ENCODE measurements at regions not wholly inside any gene's neighbourhood (a gene's known extent, or its start where the extent isn't known, plus 50 kb on each side); places are given as distances from the start of the nearest gene placed in this dataset.

DNA sequence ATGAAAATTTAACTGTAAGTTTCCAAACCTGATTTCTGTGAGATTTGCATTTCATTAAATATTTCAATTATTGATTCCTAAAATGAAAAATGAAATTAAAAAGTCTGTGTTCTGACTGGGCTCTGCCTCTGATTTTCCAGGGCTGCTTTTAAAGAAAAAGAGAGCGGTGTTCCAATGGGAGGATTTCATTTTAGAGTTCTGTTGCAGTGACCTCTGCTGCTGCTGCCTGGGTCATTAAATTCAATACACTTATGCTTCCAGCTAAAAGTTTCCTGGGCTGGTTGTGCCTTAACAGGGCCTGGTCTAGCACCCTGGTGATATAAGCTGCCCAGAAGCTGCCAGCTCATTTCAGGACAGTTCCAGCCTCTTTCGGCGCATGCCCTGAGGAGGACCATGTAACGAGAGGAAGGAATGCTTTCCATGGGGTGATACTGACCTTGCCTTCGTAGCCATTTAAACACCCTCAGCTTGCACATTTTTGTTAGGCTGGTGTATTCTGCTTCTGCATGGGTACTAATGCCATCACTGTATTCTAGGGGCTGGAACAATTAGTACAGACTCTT, 93.3 kb downstream of the TMEM174 start:
- TF ChIP-seq, protein P1, sequence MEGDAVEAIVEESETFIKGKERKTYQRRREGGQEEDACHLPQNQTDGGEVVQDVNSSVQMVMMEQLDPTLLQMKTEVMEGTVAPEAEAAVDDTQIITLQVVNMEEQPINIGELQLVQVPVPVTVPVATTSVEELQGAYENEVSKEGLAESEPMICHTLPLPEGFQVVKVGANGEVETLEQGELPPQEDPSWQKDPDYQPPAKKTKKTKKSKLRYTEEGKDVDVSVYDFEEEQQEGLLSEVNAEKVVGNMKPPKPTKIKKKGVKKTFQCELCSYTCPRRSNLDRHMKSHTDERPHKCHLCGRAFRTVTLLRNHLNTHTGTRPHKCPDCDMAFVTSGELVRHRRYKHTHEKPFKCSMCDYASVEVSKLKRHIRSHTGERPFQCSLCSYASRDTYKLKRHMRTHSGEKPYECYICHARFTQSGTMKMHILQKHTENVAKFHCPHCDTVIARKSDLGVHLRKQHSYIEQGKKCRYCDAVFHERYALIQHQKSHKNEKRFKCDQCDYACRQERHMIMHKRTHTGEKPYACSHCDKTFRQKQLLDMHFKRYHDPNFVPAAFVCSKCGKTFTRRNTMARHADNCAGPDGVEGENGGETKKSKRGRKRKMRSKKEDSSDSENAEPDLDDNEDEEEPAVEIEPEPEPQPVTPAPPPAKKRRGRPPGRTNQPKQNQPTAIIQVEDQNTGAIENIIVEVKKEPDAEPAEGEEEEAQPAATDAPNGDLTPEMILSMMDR (IDR thresholded peaks at IDR 0.05; ENCODE audit: poor library complexity), result no peak
- TF ChIP-seq EZH2 (IDR thresholded peaks at IDR 0.05; ENCODE audit: borderline replicate concordance) (no peak), EZH2phosphoT487 (IDR thresholded peaks at IDR 0.05; ENCODE audit: low read depth, severe bottlenecking, unreplicated experiment) (no peak)
